ENCODE measurements at regions not wholly inside any gene's neighbourhood (a gene's known extent, or its start where the extent isn't known, plus 50 kb on each side); places are given as distances from the start of the nearest gene placed in this dataset.

DNA sequence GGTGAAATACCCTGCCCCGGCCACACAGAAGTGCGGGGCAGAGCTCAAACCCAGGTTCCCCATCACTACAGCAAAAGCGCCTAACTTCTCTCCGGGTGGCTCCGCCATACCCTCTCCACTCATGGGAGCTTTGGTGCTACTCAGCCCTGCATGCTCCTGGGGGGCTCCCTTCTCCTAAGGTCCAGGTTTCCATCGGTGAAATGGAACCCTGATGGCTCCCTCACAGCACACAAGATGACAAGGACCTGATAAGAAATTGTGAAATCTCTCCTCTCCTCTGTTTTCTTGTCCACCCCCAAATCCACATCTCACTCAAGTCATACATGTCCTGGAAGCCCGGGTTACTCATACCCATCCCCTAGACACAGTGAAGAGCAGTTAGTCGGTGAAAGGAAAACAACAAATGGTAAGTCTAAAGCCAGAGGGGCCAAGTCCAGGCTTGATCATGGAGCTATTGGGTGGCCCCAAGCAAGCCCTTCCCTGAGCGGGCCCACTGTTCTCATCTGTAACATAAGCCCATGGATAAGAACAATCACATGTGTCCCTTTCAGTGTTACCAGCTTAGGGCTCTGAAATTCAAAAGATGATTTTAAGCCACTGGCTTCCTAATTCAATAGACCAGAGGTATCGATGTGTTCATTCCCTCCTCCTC is 317.5 kb downstream of the BCL11B start:
- TF ChIP-seq, protein P1, sequence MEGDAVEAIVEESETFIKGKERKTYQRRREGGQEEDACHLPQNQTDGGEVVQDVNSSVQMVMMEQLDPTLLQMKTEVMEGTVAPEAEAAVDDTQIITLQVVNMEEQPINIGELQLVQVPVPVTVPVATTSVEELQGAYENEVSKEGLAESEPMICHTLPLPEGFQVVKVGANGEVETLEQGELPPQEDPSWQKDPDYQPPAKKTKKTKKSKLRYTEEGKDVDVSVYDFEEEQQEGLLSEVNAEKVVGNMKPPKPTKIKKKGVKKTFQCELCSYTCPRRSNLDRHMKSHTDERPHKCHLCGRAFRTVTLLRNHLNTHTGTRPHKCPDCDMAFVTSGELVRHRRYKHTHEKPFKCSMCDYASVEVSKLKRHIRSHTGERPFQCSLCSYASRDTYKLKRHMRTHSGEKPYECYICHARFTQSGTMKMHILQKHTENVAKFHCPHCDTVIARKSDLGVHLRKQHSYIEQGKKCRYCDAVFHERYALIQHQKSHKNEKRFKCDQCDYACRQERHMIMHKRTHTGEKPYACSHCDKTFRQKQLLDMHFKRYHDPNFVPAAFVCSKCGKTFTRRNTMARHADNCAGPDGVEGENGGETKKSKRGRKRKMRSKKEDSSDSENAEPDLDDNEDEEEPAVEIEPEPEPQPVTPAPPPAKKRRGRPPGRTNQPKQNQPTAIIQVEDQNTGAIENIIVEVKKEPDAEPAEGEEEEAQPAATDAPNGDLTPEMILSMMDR (IDR thresholded peaks at IDR 0.05; ENCODE audit: poor library complexity, severe bottlenecking): no peak
- TF ChIP-seq POLR2AphosphoS5 (IDR thresholded peaks at IDR 0.05) (no peak), EZH2 (IDR thresholded peaks at IDR 0.05; ENCODE audit: borderline replicate concordance, insufficient read depth, low read length, poor library complexity, severe bottlenecking) (no peak)

Data from neural cell (in vitro differentiated cells).